CD14-positive monocyte (primary cell): ENCODE measurements at regions not wholly inside any gene's neighbourhood (a gene's known extent, or its start where the extent isn't known, plus 50 kb on each side); places are given as distances from the start of the nearest gene placed in this dataset.

ENCODE experiments used
- DNase-seq, 3 donors: peaks; one replicate each; pipeline ENCODE4 v3.0.0-alpha.2; 2011 to 2022
- H2AFZ ChIP-seq: 2 replicates; pipeline ENCODE4 v1.6.0; 2012; ENCODE audit warnings: mild to moderate bottlenecking, low read depth, low read length, inconsistent platforms; ENCODE audit not compliant: insufficient read depth, poor library complexity, severe bottlenecking
- H3K27ac ChIP-seq, 2 donors: 1 replicate in 1 of 2; 2 replicates in 1 of 2; pipeline ENCODE4 v1.5.1; 2012 to 2013; ENCODE audit warnings: low read length in 2 of 2, control low read depth in 1 of 2, inconsistent platforms in 1 of 2, low read depth in 1 of 2, mild to moderate bottlenecking in 1 of 2
- H3K27me3 ChIP-seq, 2 donors: one replicate each; pipeline versions ENCODE4 v1.6.0 to v1.6.1; 2011 to 2013; ENCODE audit warnings: low read length in 2 of 2; ENCODE audit not compliant: control insufficient read depth in 2 of 2, insufficient read depth in 2 of 2
- H3K36me3 ChIP-seq, 2 donors: replicated peaks in 1 of 2; 1 replicate in 1 of 2; 2 replicates in 1 of 2; pipeline versions ENCODE4 v1.5.1 to v1.6.1; 2012 to 2013; ENCODE audit warnings: low read length in 2 of 2, control low read depth in 1 of 2, inconsistent platforms in 1 of 2, mild to moderate bottlenecking in 1 of 2; ENCODE audit not compliant: insufficient read depth in 2 of 2, control insufficient read depth in 1 of 2
- H3K4me1 ChIP-seq, 2 donors: 1 replicate in 1 of 2; 2 replicates in 1 of 2; pipeline versions ENCODE4 v1.5.1 to v1.6.1; 2012 to 2013; ENCODE audit warnings: low read length in 2 of 2, control low read depth in 1 of 2, inconsistent platforms in 1 of 2, mild to moderate bottlenecking in 1 of 2, moderate library complexity in 1 of 2; ENCODE audit not compliant: insufficient read depth in 2 of 2, control insufficient read depth in 1 of 2
- H3K4me2 ChIP-seq: replicated peaks from 2 replicates; pipeline ENCODE3; 2012; ENCODE audit warnings: low read length, moderate library complexity, mild to moderate bottlenecking; ENCODE audit not compliant: poor library complexity, severe bottlenecking; ENCODE audit errors: extremely low read depth
- H3K4me3 ChIP-seq, 3 experiments: fragments of 200-600 bp in 1 of 3; sonication (generic) in 1 of 3; replicated peaks in 1 of 3; 1 replicate in 2 of 3; 2 replicates in 1 of 3; pipeline ENCODE4 v1.5.1; 2011 to 2013; ENCODE audit warnings: low read length in 3 of 3, mild to moderate bottlenecking in 3 of 3, control low read depth in 2 of 3, low read depth in 2 of 3, inconsistent platforms in 1 of 3, moderate library complexity in 1 of 3
- H3K79me2 ChIP-seq: 2 replicates; pipeline ENCODE4 v1.6.0; 2012; ENCODE audit warnings: mild to moderate bottlenecking, control low read depth, inconsistent platforms, low read length, moderate library complexity; ENCODE audit not compliant: insufficient read depth
- H3K9ac ChIP-seq: 2 replicates; pipeline ENCODE4 v1.6.0; 2017; ENCODE audit warnings: low read length, mild to moderate bottlenecking; ENCODE audit not compliant: insufficient read depth, poor library complexity, severe bottlenecking
- H3K9me3 ChIP-seq, 2 donors: replicated peaks in 1 of 2; 1 replicate in 1 of 2; 2 replicates in 1 of 2; pipeline versions ENCODE4 v1.5.1 to v1.6.1; 2012 to 2013; ENCODE audit warnings: low read length in 2 of 2, control low read depth in 1 of 2; ENCODE audit not compliant: control insufficient read depth in 1 of 2, insufficient read depth in 1 of 2
- H4K20me1 ChIP-seq: 2 replicates; pipeline ENCODE4 v1.6.0; 2012; ENCODE audit warnings: mild to moderate bottlenecking, low read length, control low read depth, moderate library complexity; ENCODE audit not compliant: insufficient read depth
- H3K27ac Mint-ChIP-seq, 7 donors: one replicate each; pipeline ENCODE4 v1.8.0; 2020; ENCODE audit warnings: mild to moderate bottlenecking in 7 of 7, mixed read lengths in 7 of 7, moderate library complexity in 6 of 7, inconsistent platforms in 2 of 7
- H3K27me3 Mint-ChIP-seq, 3 donors: one replicate each; pipeline ENCODE4 v1.8.0; 2021 to 2022; ENCODE audit warnings: low read depth in 3 of 3, mild to moderate bottlenecking in 3 of 3, mixed read lengths in 3 of 3, moderate library complexity in 3 of 3, inconsistent platforms in 1 of 3
- H3K36me3 Mint-ChIP-seq, 2 donors: one replicate each; pipeline ENCODE4 v1.8.0; 2020; ENCODE audit warnings: mixed read lengths in 2 of 2, inconsistent platforms in 1 of 2, mild to moderate bottlenecking in 1 of 2
- H3K4me1 Mint-ChIP-seq: one replicate; pipeline ENCODE4 v1.8.0; 2020; ENCODE audit warnings: mild to moderate bottlenecking, mixed read lengths
- H3K4me3 Mint-ChIP-seq, 2 donors: one replicate each; pipeline ENCODE4 v1.8.0; 2020; ENCODE audit warnings: mild to moderate bottlenecking in 2 of 2, mixed read lengths in 2 of 2, moderate library complexity in 1 of 2
- H3K9me3 Mint-ChIP-seq, 7 donors: one replicate each; pipeline ENCODE4 v1.8.0; 2020 to 2022; ENCODE audit warnings: mixed read lengths in 7 of 7, mild to moderate bottlenecking in 6 of 7, moderate library complexity in 6 of 7, inconsistent platforms in 2 of 7
- whole genome bisulfite sequencing: methylation state at CpG from one replicate; pipeline ENCODE4 v1.1.5; 2013; ENCODE audit warnings: missing lambda C conversion rate; ENCODE audit not compliant: insufficient coverage; 5-methylcytosine and 5-hydroxymethylcytosine counted together
- intact Hi-C, 2 donors: fragments of 100-400 bp; cut with micrococcal nuclease; formaldehyde crosslinking; loops; one replicate each; pipeline versions ENCODE4 v1.15.0 to v1.15.1; 2023
- TF ChIP-seq, protein P1 (sequence below): fragments of 200-600 bp; IDR thresholded peaks from one replicate; pipeline ENCODE4 v1.8.0; 2022; ENCODE audit warnings: antibody characterized with exemption, mild to moderate bottlenecking

DNA sequence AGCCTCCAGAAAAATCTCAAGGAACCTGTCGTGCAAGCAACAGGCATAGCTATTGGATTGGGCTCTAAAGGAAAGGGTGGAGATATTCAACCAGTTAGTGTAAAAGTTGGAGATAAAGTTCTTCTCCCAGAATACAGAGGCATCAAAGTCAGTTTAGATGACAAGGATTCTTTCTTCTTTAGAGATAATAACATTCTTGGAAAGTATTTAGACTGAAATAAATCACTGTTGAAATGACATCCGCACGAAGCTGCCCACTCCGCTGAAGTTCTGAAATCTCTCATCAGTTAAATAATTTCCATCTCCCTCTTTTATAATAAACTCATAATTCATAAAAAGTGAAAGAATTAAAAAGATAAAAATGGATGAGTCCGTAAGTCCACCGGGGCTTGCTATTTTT is 1354.9 kb upstream of the TMEM132C start:
- no peak overlapping the region for H3K4me3 ChIP-seq
- TF ChIP-seq, protein P1, sequence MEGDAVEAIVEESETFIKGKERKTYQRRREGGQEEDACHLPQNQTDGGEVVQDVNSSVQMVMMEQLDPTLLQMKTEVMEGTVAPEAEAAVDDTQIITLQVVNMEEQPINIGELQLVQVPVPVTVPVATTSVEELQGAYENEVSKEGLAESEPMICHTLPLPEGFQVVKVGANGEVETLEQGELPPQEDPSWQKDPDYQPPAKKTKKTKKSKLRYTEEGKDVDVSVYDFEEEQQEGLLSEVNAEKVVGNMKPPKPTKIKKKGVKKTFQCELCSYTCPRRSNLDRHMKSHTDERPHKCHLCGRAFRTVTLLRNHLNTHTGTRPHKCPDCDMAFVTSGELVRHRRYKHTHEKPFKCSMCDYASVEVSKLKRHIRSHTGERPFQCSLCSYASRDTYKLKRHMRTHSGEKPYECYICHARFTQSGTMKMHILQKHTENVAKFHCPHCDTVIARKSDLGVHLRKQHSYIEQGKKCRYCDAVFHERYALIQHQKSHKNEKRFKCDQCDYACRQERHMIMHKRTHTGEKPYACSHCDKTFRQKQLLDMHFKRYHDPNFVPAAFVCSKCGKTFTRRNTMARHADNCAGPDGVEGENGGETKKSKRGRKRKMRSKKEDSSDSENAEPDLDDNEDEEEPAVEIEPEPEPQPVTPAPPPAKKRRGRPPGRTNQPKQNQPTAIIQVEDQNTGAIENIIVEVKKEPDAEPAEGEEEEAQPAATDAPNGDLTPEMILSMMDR, result no peak
- Mint-ChIP-seq H3K27ac (no peak overlapping the region), H3K27me3 (no peaks in the 10 kb centered on the region), H3K4me3 (no peak overlapping the region), H3K4me1 (no peaks in the 10 kb centered on the region), H3K36me3 (no peaks in the 10 kb centered on the region), H3K9me3 (peaks cover 0 to 2% (median 0%) of the 10 kb centered on the region in 7 donors)
- intact Hi-C loops, result no loop called here
- H3K9ac ChIP-seq, result no peak overlapping the region
- H2AFZ ChIP-seq, result no peak overlapping the region
- no peaks in the 10 kb centered on the region for H3K36me3 ChIP-seq
- no peaks in the 10 kb centered on the region for H4K20me1 ChIP-seq
- peaks cover 0 to 2% of the 10 kb centered on the region in 2 donors for H3K9me3 ChIP-seq
- H3K4me2 ChIP-seq, result no peak overlapping the region
- H3K27ac ChIP-seq, result no peak overlapping the region
- no peaks in the 10 kb centered on the region for H3K4me1 ChIP-seq
- no peak for DNase-seq
- no CpG with 5 or more reads among the region's 6 CpGs for WGBS
- no peaks in the 10 kb centered on the region for H3K79me2 ChIP-seq
- no peaks in the 10 kb centered on the region for H3K27me3 ChIP-seq

DNA sequence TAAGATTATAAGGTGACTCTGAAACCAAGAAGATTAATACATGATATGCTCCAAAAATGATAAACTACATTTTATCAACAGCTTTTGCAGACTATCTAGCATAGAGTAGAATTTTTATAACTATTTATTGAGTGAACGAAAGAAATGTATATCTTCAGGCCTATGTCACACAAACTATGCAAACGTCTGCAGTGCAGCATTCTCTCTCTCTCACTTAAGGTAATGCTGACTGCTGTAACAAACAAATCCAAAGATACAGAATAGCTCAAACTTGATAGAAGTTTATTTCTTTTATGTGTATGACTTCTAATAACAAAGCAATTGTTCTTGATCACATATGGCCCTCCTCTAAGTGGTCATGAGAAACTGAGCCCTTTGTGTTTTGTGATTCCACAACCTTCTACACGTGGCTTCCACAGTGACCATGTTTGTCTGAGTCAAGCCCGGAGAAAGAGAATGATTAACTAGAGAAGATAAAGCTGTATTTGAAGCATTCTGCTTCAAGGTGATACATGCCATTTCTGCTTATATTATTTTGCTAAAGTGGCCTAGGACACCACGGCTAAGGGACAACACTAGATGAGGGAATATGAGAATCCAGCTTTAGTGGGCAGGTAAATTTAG is 1352.7 kb upstream of the TMEM132C start:
- intact Hi-C loops, result no loop called here
- Mint-ChIP-seq H3K27ac (no peak overlapping the region), H3K9me3 (peaks cover 0 to 11% (median 0%) of the 10 kb centered on the region in 7 donors), H3K4me3 (no peak overlapping the region), H3K4me1 (no peaks in the 10 kb centered on the region), H3K36me3 (no peaks in the 10 kb centered on the region), H3K27me3 (no peaks in the 10 kb centered on the region)
- TF ChIP-seq, protein P1, result no peak
- Histone ChIP-seq H2AFZ (no peak overlapping the region), H3K36me3 (no peaks in the 10 kb centered on the region), H3K79me2 (no peaks in the 10 kb centered on the region), H3K4me3 (no peak overlapping the region), H3K9ac (no peak overlapping the region), H3K27me3 (no peaks in the 10 kb centered on the region), H4K20me1 (no peaks in the 10 kb centered on the region), H3K4me1 (no peaks in the 10 kb centered on the region), H3K27ac (no peak overlapping the region), H3K9me3 (peaks cover 0 to 2% of the 10 kb centered on the region in 2 donors), H3K4me2 (no peak overlapping the region)
- no CpG with 5 or more reads among the region's 5 CpGs for WGBS
- DNase-seq, result no peak
